ENCODE measurements at regions not wholly inside any gene's neighbourhood (a gene's known extent, or its start where the extent isn't known, plus 50 kb on each side); places are given as distances from the start of the nearest gene placed in this dataset.

DNA sequence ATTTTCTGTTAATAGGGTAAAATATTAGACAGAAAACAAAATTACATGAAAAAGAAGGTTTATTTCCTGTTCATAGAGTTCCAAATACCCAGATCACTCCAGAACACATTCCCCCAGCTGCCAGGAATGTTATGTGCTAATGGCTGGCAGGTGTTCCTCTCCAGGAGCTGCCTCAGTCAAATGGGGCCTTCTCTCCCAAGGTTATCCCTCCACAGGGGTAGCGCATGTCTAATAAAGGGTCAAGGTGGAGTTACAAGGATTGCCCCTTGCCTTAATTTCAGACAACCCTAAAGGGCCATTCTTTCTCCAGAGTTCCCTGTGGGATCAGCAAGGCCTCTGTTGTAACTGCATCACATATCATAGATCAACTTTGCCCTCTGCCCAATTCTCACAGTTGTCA is 148.6 kb upstream of the PLPPR1 start:
- Histone ChIP-seq H3K27ac (ENCODE audit: low read depth, low read length) (no peak overlapping the region), H3K4me3 (ENCODE audit: low read length) (no peak overlapping the region), H3K9ac (ENCODE audit: low read depth, low read length) (no peak overlapping the region), H3K4me1 (ENCODE audit: insufficient read depth, low read length) (no peaks in the 10 kb centered on the region), H3K27me3 (ENCODE audit: insufficient read depth, low read length) (no peaks in the 10 kb centered on the region), H3K9me3 (ENCODE audit: insufficient read depth, low read depth, low read length) (no peaks in the 10 kb centered on the region), H3K36me3 (ENCODE audit: insufficient read depth, low read length) (no peaks in the 10 kb centered on the region)
- 100% methylated on average over 1 of the region's 1 CpG for WGBS

DNA sequence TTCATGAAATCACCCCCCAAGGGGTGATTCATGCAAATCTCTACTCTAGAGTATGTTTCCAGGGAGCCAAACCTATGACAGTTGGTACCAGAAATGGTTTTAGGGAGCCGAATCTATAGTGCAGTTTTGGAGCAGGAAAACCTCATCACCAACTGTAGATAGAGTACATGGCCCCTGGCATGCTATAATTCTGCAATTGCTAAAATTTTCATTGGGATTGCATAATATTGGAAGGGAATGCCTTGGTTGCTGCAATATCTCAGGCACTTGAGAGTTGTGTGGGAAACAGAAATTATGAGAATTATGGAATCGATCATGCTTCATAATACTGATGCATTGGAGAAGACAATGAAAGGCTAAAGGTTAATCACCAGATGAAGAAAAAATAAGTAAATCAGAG is 148.2 kb upstream of the PLPPR1 start:
- 88% methylated on average over 2 of the region's 2 CpGs for WGBS
- H3K9me3 ChIP-seq (ENCODE audit: insufficient read depth, low read depth, low read length): no peaks in the 10 kb centered on the region
- H3K27me3 ChIP-seq (ENCODE audit: insufficient read depth, low read length): no peaks in the 10 kb centered on the region
- no peak overlapping the region for H3K27ac ChIP-seq (ENCODE audit: low read depth, low read length)
- H3K9ac ChIP-seq (ENCODE audit: low read depth, low read length): no peak overlapping the region
- H3K36me3 ChIP-seq (ENCODE audit: insufficient read depth, low read length): no peaks in the 10 kb centered on the region
- no peaks in the 10 kb centered on the region for H3K4me1 ChIP-seq (ENCODE audit: insufficient read depth, low read length)
- H3K4me3 ChIP-seq (ENCODE audit: low read length): no peak overlapping the region

DNA sequence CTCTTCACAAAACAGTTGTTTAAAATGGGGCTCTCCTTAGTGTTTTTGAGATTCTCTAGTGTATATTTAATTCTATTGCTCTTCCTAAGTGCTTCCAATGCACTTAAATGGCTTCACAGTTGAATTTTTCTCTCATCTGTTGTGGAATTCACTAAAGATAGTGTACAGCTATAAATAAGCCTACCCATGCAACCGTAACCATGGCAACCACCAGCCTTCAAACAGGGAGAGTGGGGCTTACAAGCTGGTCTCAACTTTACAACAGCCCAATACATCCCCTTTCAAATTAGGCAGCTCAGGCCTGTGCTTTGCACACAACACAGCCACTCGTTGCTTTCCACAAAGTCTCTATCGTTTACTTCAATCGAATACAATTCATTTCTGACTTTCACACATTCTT is 144.0 kb upstream of the PLPPR1 start:
- Histone ChIP-seq H3K27ac (ENCODE audit: low read depth, low read length) (no peak overlapping the region), H3K4me1 (ENCODE audit: insufficient read depth, low read length) (no peaks in the 10 kb centered on the region), H3K4me3 (ENCODE audit: low read length) (no peak overlapping the region), H3K9me3 (ENCODE audit: insufficient read depth, low read depth, low read length) (no peaks in the 10 kb centered on the region), H3K9ac (ENCODE audit: low read depth, low read length) (no peak overlapping the region), H3K36me3 (ENCODE audit: insufficient read depth, low read length) (no peaks in the 10 kb centered on the region), H3K27me3 (ENCODE audit: insufficient read depth, low read length) (no peaks in the 10 kb centered on the region)
- WGBS: 89% methylated on average over 4 of the region's 4 CpGs

DNA sequence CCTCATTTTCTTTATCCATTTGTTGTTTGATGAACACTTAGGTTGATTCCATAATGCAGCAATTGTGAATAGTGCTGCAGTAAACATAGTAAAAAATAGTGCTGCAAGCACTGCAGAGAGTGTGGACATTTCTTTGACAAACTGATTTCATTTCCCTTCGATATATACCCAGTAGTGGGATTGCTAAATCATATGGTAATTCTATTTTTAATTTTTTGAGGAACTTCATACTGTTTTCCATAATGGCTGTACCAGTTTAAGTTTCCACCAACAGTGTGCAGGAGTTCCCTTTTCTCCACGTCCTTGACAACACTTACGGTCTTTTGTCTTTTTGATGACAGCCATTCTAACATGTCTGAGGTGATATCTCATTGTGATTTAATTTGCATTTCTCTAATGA is 138.2 kb upstream of the PLPPR1 start:
- no peak overlapping the region for H3K4me3 ChIP-seq (ENCODE audit: low read length)
- H3K27ac ChIP-seq (ENCODE audit: low read depth, low read length): no peak overlapping the region
- no peaks in the 10 kb centered on the region for H3K27me3 ChIP-seq (ENCODE audit: insufficient read depth, low read length)
- H3K9me3 ChIP-seq (ENCODE audit: insufficient read depth, low read depth, low read length): no peaks in the 10 kb centered on the region
- WGBS: 100% methylated on average over 2 of the region's 3 CpGs
- H3K36me3 ChIP-seq (ENCODE audit: insufficient read depth, low read length): no peaks in the 10 kb centered on the region
- H3K4me1 ChIP-seq (ENCODE audit: insufficient read depth, low read length): no peaks in the 10 kb centered on the region
- no peak overlapping the region for H3K9ac ChIP-seq (ENCODE audit: low read depth, low read length)

DNA sequence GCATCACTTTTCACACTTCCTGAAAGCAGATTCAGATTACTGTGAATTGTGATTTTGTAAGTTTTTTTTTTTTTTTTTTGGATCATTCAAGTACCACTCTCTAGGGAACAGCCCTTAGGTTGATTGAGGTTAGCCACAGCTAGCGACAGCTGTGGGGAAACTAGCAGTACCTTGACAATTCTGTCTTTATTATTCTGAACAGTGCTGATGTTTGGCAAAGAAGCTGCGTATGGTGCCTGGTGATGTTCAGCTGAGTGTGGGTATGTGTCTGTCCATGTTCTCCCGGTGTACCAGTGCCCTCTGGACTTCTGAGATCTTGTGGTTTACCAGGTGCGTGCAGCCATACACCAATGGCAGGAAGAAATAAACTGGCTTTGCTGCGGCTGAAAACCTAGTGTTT is 117.3 kb upstream of the PLPPR1 start:
- Histone ChIP-seq H3K9me3 (ENCODE audit: insufficient read depth, low read depth, low read length) (no peaks in the 10 kb centered on the region), H3K9ac (ENCODE audit: low read depth, low read length) (no peak overlapping the region), H3K36me3 (ENCODE audit: insufficient read depth, low read length) (no peaks in the 10 kb centered on the region), H3K27me3 (ENCODE audit: insufficient read depth, low read length) (no peaks in the 10 kb centered on the region), H3K4me1 (ENCODE audit: insufficient read depth, low read length) (peaks cover 3% of the 10 kb centered on the region; the same call in 1 of the 2 replicates), H3K27ac (ENCODE audit: low read depth, low read length) (no peak overlapping the region), H3K4me3 (ENCODE audit: low read length) (no peak overlapping the region)
- 80% methylated on average over 5 of the region's 5 CpGs for WGBS

DNA sequence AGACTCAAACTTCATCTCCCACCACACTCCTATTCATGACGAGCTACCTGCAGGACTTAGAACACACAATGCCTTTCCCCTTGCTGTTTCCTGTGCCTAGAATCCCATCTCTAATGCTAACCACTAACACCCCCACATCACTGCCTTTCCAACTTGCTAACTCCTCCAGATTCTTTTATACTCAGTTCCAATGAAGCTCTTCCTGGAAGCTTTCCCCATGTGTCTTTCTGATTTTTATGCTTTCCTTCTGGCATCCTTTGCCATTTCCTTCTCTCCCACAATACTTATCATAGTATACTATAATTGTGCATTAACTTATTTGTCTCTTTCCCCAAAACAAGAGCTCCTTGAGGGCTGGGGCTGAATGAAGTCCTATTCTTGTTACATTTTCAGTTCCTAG is 115.3 kb upstream of the PLPPR1 start:
- H3K27ac ChIP-seq (ENCODE audit: low read depth, low read length): no peak overlapping the region
- no peak overlapping the region for H3K9ac ChIP-seq (ENCODE audit: low read depth, low read length)
- peaks cover 3% of the 10 kb centered on the region; the same call in 1 of the 2 replicates for H3K4me1 ChIP-seq (ENCODE audit: insufficient read depth, low read length)
- H3K9me3 ChIP-seq (ENCODE audit: insufficient read depth, low read depth, low read length): no peaks in the 10 kb centered on the region
- H3K4me3 ChIP-seq (ENCODE audit: low read length): no peak overlapping the region
- H3K36me3 ChIP-seq (ENCODE audit: insufficient read depth, low read length): no peaks in the 10 kb centered on the region
- WGBS: 77% methylated on average over 1 of the region's 1 CpG
- no peaks in the 10 kb centered on the region for H3K27me3 ChIP-seq (ENCODE audit: insufficient read depth, low read length)

DNA sequence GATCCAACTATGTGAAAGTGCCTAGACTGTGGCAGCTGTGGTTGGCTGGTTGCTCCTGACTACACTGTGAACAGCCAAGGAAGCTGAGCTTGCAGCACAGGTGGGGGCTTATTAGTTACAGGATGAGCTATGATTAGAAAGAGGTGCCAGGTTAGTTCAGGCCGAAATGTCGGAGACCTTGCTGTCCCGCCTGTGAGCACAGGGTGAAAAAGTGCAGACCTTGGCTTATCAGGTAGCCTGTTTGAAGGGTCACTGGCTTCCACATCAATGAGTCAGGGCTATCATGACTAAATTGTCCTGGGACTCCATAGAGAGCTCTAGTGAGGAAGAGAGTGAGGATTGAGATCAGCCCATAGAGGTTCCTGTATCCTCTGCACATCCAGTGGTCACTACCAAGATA is 114.3 kb upstream of the PLPPR1 start:
- no peak overlapping the region for H3K4me3 ChIP-seq (ENCODE audit: low read length)
- no peaks in the 10 kb centered on the region for H3K36me3 ChIP-seq (ENCODE audit: insufficient read depth, low read length)
- no peaks in the 10 kb centered on the region for H3K27me3 ChIP-seq (ENCODE audit: insufficient read depth, low read length)
- peaks cover 3% of the 10 kb centered on the region; the same call in 1 of the 2 replicates for H3K4me1 ChIP-seq (ENCODE audit: insufficient read depth, low read length)
- H3K9me3 ChIP-seq (ENCODE audit: insufficient read depth, low read depth, low read length): no peaks in the 10 kb centered on the region
- 99% methylated on average over 3 of the region's 3 CpGs for WGBS
- H3K9ac ChIP-seq (ENCODE audit: low read depth, low read length): no peak overlapping the region
- no peak overlapping the region for H3K27ac ChIP-seq (ENCODE audit: low read depth, low read length)

DNA sequence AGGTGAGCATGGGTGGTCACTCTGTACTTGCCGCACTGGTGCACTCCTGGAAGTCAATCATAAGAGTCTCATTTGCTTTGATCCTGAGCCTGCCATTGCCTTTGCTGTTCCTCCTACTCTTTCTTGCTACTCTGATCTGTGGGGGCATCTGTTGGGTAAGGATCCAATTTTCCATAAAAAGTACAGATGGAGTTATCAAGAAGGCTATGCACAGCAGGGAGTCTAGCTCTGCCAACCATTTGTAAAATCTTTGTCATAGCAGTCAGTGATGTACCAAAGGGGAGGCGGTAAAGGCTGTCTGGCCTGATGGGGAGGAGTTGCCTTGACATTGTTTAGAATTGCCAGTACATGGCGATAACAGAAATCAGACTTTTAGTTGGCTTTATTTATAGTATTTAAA is 109.0 kb upstream of the PLPPR1 start:
- no peak overlapping the region for H3K27ac ChIP-seq (ENCODE audit: low read depth, low read length)
- 95% methylated on average over 3 of the region's 3 CpGs for WGBS
- H3K4me3 ChIP-seq (ENCODE audit: low read length): no peak overlapping the region
- no peaks in the 10 kb centered on the region for H3K9me3 ChIP-seq (ENCODE audit: insufficient read depth, low read depth, low read length)
- H3K4me1 ChIP-seq (ENCODE audit: insufficient read depth, low read length): no peaks in the 10 kb centered on the region
- no peaks in the 10 kb centered on the region for H3K36me3 ChIP-seq (ENCODE audit: insufficient read depth, low read length)
- no peaks in the 10 kb centered on the region for H3K27me3 ChIP-seq (ENCODE audit: insufficient read depth, low read length)
- H3K9ac ChIP-seq (ENCODE audit: low read depth, low read length): no peak overlapping the region

DNA sequence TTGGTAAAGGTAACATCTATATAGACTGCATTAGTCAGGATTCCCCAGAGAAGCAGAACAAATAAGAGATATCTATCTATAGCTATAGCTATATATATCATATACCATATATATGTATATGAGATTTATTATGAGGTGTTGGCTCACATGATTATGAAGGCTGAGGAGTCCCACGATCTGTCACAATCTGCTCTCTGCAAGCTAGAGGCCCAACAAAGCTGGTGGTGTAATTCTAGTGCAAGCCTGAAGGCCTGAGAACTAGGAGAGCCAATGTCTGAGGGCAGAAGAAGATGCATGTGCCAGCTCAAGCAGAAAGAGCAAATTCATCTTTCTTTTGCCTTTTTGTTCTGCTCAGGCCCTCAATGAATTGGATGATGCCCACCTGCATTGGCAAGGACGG is 102.2 kb upstream of the PLPPR1 start:
- no peak overlapping the region for H3K27ac ChIP-seq (ENCODE audit: low read depth, low read length)
- no peaks in the 10 kb centered on the region for H3K36me3 ChIP-seq (ENCODE audit: insufficient read depth, low read length)
- WGBS: 93% methylated on average over 2 of the region's 2 CpGs
- H3K4me1 ChIP-seq (ENCODE audit: insufficient read depth, low read length): no peaks in the 10 kb centered on the region
- H3K27me3 ChIP-seq (ENCODE audit: insufficient read depth, low read length): no peaks in the 10 kb centered on the region
- H3K9ac ChIP-seq (ENCODE audit: low read depth, low read length): no peak overlapping the region
- H3K9me3 ChIP-seq (ENCODE audit: insufficient read depth, low read depth, low read length): no peaks in the 10 kb centered on the region
- no peak overlapping the region for H3K4me3 ChIP-seq (ENCODE audit: low read length)

DNA sequence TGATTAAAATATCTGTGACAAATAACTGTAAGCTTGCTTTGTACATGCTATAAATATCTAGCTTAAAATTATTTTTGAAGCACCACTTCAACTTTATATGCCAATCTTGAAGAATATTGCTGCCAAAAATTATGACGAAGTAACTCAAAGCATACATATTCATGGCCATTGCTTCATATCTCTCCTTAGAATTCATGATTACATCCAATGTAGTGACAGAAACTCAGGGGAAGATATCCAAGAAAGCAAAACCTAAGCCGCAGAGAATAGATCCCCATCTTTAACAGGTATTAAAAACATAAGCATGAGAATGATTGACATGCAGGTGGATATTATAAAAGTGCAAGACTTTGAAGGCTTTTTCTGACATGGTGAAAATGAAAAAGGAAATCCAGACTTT is 100.8 kb upstream of the PLPPR1 start:
- Histone ChIP-seq H3K9me3 (ENCODE audit: insufficient read depth, low read depth, low read length) (no peaks in the 10 kb centered on the region), H3K27me3 (ENCODE audit: insufficient read depth, low read length) (no peaks in the 10 kb centered on the region), H3K9ac (ENCODE audit: low read depth, low read length) (no peak overlapping the region), H3K27ac (ENCODE audit: low read depth, low read length) (no peak overlapping the region), H3K4me3 (ENCODE audit: low read length) (no peak overlapping the region), H3K4me1 (ENCODE audit: insufficient read depth, low read length) (no peaks in the 10 kb centered on the region), H3K36me3 (ENCODE audit: insufficient read depth, low read length) (no peaks in the 10 kb centered on the region)
- 92% methylated on average over 2 of the region's 2 CpGs for WGBS

DNA sequence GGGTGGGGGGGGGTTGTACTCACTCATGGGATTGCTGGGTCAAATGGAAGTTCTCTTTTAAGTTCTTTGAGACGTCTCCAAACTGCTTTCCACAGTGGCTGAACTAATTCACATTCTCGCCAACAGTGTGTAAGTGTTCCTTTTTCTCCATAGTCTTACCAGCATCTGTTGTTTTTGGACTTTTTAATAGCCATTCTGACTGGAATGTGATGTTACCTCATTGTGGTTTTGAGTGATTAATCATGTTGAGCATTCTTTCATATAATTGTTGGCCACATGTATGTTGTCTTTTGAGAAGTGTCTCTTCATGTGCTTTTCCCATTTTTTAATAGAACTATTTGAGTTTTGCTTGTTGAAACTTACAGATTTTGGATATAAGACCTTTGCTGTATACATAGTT is 94.9 kb upstream of the PLPPR1 start:
- Histone ChIP-seq H3K4me3 (ENCODE audit: low read length) (no peak overlapping the region), H3K27me3 (ENCODE audit: insufficient read depth, low read length) (no peaks in the 10 kb centered on the region), H3K9ac (ENCODE audit: low read depth, low read length) (no peak overlapping the region), H3K4me1 (ENCODE audit: insufficient read depth, low read length) (no peaks in the 10 kb centered on the region), H3K9me3 (ENCODE audit: insufficient read depth, low read depth, low read length) (no peaks in the 10 kb centered on the region), H3K36me3 (ENCODE audit: insufficient read depth, low read length) (no peaks in the 10 kb centered on the region), H3K27ac (ENCODE audit: low read depth, low read length) (no peak overlapping the region)
- WGBS: 100% methylated on average over 2 of the region's 2 CpGs

DNA sequence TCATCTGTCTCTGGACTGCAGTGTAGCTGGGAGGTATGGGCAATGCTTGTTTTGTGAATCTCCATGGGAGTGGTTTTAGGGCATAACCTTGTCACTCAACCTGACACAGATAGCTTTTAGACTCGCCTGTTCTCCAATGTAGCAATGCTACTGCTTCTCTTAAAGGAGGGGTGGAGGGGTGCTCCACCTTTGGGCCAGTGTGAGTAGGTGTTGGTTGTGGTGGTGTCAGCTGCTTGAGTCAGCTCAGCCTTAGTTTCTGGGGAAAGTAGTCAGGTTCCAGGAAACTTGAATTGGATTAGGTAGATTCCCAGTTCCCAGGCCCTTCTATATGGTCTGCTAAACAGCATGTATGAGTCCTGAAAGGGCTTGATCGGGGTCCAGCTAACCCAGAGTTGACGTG is 91.1 kb upstream of the PLPPR1 start:
- H3K9me3 ChIP-seq (ENCODE audit: insufficient read depth, low read depth, low read length): no peaks in the 10 kb centered on the region
- H3K27me3 ChIP-seq (ENCODE audit: insufficient read depth, low read length): no peaks in the 10 kb centered on the region
- no peaks in the 10 kb centered on the region for H3K36me3 ChIP-seq (ENCODE audit: insufficient read depth, low read length)
- no peak overlapping the region for H3K27ac ChIP-seq (ENCODE audit: low read depth, low read length)
- no peaks in the 10 kb centered on the region for H3K4me1 ChIP-seq (ENCODE audit: insufficient read depth, low read length)
- 93% methylated on average over 3 of the region's 3 CpGs for WGBS
- no peak overlapping the region for H3K9ac ChIP-seq (ENCODE audit: low read depth, low read length)
- no peak overlapping the region for H3K4me3 ChIP-seq (ENCODE audit: low read length)
